HG03520 (cell line): ENCODE measurements at regions not wholly inside any gene's neighbourhood (a gene's known extent, or its start where the extent isn't known, plus 50 kb on each side); places are given as distances from the start of the nearest gene placed in this dataset.
"Not testable (repeated sequence)": the region's sequence is repeated elsewhere in the genome, so short reads cannot be mapped to it uniquely, and the experiment has no call there.

Experiments used
- ATAC-seq: cut with Tn5 transposase; IDR thresholded peaks from one replicate; pipeline ENCODE4 v1.9.1; 2021; ENCODE audit warnings: mild to moderate bottlenecking, moderate library complexity; ENCODE audit not compliant: unreplicated experiment

DNA sequence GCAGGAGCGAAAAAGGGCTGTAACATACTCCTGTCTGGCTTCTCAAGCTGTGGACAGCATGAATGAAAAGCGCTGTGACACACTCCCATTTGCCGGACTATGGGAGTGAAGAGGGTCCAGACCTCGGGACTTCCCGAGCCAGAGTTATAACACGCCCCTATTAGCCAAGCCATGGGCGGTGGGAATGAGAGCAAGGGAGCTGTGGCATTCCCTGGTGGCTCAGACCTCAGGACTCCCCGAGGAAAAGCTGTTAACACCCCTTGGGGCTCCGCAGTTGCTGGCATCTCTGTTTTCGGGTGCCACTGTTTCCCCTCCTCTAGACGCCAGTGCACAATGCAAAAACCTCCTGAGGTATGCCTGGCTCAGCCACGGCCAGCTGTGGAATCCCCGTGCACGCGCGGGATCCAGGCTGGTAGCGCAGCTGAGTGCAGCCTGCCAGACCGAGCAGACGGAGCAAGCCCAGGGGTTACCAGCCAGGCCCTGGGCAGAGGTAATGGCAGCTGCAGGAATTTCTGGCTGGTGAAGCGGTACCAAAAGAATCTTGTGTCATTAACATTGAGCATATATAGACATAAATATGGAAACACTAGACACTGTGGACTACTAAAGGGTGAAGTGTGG, 1534.6 kb upstream of the PRR20A start:
- ATAC-seq: no peak

DNA sequence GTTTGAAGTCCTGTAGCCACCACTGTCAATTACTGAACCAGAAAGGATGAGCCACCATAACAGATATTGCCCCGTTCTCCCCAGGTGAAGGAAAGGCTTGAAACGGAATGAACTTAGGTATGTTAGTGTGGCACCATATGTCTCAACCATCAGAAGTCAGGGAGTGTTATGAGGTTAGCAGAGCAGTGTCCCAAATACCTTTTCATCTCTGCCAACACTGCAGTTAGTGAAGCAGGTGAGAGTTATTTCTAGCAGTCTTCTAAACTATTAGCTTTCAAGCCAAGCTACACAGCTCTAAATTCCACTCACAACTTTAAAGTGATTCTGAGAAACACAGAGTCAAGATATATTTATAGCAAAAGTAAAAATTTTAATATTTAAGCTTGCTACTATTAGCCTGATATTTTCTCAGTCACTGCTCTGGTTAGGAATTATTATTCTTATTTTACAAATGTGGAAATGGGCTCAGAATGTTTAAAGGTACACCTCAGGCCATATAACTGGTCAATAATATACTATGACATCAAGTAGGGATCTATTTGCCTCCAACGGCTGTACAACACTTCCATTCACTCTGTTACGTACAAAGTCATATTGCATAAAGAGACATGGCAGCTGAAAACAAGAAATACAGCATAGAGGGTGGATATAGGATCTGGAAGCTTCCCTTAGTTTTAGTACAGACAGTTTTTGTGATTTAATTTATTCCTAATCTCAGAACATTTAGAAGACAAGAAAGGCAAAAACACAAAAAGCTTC, 1527.1 kb upstream of the PRR20A start:
- no peak for ATAC-seq

DNA sequence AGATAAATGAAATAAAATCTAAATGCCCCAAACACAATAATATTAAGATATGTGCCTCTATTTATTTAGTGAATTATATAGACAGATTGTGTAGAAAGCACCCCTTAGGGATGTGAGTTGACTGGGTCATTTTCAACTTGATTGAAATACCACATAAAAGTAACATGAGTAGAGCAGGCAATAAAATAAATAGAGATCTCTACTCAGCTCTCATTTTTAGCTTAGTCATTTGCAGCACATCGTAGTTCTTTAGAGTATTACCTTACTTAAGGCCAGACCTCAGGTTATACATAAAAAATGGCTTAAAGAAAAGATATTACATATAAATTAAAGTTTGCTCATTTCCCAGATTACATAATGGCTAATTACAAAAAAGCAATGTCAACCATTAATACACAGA, 1525.6 kb upstream of the PRR20A start:
- ATAC-seq: no peak

DNA sequence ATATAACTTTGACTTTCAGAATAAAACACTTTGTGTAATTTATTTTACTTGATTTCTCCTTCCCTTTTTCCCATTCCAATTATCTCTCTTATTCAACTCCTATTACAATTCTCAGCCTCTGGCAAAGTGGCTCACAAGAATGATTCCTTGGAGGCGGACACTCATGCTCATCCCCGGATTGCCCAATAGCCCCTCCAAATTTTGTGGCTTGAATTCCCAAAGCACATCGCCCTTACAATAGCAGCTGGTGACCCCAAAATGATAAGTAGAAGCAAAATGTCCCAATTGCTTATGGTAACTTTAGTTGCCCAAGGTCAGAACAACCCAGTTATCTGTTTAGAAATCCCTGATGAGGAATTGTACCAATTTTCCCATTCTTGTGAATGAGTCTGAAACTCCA, 1523.5 kb upstream of the PRR20A start:
- no peak for ATAC-seq

DNA sequence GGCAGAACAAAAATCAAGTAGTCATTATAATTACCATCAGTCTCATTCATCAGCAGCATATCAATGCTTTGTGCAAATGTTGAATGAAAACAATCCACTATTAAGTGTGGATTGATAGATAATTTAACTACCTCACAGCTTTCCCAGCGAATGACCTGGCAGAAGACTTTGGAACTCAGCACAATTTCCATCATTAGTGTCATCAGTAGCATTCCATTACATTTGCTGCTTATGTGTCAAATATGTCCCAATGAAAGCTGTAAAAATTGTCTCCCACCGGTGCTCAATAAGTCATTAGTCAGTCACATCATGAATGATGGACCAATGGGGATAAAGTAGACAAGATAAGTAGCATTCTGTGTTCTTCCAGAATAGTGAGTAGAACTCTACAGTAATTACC, 1513.5 kb upstream of the PRR20A start:
- no peak for ATAC-seq

DNA sequence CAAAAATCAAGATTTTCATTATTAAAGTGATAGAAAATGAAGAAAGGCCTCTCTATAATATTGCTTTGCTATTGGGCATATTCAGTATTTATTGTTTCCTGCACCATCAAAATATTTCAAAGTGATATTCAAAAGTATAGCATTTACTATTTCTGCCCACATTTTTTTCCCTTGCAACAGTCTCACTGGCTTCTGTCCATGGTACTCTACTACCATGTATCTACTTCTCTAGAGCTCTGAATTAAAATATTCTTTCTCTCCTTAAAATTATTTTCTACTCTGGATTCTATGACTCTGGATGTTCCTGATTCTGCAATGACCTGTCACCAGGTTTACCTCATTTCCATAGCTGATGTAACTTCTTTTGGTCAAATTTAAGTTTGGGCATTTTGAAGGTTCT, 1508.3 kb upstream of the PRR20A start:
- ATAC-seq: no peak

DNA sequence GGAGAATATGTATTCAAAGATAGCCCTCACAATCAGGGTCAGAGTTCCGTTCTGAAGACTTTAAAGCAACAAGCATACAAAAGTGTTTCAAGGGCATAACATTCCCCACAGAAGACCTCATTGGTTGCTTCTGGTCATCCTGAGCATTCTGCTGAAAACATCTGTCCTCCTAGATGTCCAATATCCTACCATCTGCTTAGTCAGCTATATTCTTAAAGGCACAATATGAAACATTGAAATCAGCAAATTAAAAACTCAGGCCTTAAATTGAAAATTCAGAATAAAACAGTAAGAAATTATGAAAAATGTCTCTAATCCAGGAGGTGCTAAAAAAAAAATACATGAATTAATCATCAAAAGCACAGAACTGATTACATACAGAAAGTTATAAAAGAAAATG, 1491.2 kb upstream of the PRR20A start:
- ATAC-seq: no peak

DNA sequence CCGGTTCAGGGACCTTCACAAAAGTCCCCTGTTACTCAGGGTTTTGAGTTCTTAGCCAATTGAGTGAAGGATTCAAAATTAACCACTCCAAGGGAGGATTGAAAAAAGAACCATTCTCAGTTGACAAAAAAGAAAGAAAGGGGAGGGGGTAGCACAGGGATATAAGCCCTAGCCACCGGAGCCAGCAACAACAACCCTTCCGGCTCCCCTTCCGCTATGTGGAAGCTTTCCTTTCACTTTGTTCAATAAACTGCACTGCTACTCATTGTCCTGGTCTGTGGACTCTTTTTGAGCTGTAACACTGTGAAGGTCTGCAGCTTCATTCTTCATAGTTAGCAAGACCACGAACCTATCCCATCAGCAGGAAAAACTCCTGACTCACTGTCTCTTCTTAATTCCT, 1488.1 kb upstream of the PRR20A start:
- ATAC-seq: no peak

DNA sequence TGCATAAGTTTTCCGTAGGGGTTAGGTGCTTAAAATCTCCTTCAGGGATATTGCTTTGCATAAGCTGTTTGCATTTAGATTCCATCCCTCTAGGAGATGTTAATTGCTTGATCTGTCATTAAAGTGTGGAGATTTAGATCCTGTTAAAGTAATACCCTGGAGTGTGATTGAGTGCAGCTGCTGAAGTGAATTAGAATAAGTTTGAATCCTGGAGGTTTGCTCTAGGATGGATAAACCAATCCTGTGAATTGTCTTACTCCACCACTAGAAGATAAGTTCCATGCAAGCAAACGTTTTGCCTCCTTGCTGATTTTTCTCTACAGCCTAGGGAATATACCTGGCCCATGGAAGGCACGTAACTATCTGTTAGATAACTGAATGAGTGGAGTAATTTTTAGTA, 1487.2 kb upstream of the PRR20A start:
- ATAC-seq: no peak

DNA sequence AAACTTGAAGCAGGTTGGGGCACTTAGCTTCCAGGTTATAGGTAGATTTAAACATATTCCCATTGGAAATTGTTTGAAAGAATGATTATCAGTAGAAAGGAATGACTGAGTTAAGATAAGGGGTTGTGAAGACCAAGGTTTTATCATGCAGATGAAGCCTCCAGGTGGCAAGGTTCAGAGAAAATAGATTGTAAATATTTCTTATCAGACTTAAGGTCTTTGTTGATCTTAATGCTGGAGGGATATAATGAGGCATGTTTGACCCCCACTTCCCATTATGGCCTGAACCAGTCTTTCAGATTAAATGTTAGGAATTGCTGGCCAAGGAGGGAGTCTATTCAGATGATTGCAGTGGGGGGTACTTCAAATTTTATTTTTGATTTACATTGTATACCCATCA, 1486.5 kb upstream of the PRR20A start:
- no peak for ATAC-seq

DNA sequence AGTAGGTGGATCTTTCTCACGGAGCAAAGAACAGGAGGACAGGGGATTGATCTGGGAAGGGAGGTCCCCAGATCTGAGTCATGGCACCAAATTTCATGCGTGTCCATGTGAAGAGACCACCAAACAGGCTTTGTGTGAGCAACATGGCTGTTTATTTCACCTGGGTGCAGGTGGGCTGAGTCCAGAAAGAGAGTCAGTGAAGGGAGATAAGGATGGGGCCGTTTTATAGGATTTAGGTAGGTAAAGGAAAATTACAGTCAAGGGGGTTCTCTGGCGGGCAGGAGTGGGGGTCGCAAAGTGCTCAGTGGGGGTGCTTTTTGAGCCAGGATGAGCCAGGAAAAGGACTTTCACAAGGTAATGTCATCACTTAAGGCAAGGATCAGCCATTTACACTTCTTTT, 1480.5 kb upstream of the PRR20A start:
- not testable (repeated sequence) for ATAC-seq

DNA sequence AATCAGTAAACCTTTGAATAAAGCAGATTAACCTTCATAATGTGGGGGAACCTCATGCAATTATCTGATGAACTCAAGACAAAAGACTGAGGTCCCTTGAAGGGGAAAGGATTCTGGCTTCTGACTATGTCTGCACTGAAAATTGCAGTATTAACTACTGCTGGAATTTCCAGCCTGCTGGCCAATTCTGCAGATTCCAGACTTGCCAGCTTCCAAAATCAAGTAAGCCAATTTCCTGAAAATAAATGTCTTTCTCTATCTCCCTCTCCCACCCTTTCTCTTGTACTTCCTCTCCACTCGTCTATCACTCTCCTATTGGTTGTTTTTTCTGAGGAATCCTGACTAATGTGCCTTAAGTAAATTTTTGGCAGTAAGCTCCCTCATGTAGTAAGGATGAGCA, 1479.9 kb upstream of the PRR20A start:
- no peak for ATAC-seq

DNA sequence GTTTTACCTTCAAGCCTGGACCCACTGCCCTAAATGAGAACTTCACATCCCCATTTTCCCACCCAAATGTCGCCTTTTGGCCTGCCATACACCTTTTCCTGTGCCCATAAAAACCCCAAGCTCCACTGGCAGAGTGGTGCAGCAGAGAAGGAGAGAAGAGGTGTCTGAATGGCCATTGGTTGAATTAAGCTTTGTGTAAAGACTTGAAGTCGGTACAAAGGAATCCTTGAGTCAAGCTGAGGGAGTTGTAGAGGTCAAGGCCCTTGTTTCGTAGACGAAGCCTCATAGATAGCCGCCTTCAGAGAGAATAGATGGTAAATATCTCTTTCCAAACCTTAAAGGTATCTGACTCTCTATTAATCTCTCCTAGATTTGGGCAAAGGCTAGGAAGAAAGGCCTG, 1479.2 kb upstream of the PRR20A start:
- ATAC-seq: no peak

DNA sequence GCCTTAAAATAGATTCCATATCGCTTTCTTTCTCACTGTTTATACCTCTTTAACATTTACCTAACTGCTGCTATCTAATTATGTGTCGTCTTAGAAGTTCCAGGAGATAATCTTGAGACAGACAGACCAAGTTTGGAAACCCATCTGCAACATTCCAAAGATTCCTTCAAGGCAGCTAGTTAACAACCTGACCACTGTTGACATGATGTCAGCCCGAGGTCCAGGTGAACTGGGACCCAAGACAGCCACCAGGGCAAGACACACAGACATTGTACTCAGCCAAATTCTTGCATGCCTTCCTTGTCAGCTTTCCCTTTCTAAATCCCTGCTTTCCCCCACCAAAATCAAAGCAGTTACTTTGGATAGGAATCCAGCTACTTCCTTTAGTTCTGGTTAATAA, 1476.5 kb upstream of the PRR20A start:
- ATAC-seq: no peak

DNA sequence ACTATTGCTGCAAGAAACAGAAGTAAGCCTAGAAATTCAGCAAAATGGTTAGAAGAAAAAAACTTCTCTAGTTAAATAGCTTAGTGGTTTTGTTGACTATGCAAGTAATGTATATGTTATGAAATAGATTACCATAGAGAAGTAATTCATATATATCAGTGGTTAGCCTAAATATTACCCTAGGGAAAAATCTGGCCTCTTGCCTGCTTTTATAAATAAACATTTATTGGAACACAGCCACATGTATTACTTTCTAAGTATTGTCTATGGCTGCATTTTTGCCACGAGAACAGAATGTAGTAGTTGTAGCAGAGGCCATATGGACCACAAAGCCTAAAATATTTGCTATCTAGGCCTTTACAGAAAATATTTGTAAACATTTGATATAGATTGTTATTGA, 1471.7 kb upstream of the PRR20A start:
- ATAC-seq: no peak

DNA sequence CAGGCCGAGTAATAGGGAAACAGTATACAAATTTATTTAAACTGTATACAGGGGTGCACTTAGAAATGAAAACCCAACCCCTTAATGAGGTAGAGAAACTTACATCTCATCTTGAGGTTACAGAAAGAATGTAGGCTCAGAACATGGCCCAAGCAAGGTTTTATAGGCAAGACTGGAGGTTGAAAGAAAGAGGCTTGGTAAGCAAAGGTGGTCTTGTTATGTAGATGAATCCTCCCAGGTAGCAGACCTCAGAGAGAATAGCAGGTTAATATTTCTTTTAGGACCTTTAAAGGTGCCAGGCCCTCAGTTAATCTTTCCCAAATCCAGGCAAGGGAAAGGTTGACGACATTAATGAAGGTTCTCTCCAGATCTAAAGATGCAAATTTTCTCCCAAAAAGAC, 1466.8 kb upstream of the PRR20A start:
- no peak for ATAC-seq

DNA sequence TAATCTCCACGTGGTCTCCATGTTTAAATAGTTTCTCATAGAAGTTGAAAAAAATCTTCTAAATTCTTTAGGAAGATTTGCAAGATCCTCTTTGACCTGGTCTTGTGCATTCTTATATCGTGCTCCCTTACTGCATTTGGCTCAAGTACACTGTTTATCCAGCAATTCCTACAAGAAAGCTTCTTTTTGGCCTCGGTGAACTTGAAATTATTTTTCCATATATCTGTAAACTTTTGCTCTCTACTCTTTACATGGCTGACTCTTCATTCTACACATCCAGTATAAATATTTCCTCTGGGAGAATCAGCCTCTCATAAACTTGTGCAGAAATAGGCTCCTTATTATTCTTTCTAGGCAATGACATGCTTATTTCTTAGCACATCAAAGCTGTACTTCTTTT, 1457.9 kb upstream of the PRR20A start:
- ATAC-seq: no peak

DNA sequence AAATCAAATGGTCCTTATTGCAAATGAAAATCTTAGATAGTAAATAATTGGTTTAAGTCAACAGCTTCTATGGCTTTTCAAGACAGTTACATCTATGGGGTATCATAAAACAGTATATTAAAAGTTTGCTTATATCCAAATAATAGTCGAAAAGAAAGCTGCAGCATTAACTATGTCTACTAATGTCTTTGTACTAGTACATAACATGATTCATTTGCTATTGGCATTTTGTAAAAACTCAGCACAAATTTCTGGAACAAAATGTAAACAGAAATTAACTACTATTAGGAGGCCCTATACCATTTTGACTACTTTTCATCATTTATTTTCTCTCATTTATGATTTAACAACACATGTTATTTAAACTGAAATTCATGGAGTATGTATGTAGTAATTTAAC, 1435.2 kb upstream of the PRR20A start:
- ATAC-seq: no peak

DNA sequence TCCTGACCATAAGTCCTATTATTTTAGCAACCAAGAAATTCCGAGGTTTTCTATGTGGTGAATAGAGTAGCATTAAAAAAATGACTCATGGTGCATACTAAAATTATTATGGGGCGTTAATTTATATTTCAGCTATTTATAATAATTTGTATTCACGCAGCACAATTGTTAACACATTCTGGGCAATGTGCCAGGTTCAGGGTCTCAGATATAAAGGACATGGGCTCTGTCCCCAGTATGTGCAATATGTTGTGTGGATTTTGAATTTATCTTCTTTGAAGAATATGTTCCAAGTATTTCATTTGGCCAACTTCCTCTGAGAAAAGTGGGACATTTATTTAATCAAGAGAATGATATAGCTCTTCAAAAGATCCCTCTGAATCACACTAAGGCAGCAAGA, 1434.7 kb upstream of the PRR20A start:
- ATAC-seq: no peak

DNA sequence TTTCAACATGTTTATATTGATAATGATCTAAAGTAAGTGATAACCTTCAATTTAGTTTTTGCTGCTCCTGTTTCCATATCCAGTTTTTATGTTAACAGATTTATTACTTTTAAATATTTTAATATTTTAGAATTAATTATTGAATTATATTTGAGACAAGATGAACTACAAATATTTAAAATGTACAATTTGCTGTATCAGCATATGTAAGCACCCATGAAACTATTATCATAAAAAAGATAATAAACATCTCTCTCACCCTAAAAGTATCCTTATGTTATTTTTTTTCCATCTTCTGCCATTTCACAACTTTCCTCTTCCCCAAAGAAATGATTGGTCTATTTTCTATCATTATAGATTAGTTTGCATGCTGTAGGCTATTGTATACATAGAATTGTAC, 1426.6 kb upstream of the PRR20A start:
- ATAC-seq: no peak

DNA sequence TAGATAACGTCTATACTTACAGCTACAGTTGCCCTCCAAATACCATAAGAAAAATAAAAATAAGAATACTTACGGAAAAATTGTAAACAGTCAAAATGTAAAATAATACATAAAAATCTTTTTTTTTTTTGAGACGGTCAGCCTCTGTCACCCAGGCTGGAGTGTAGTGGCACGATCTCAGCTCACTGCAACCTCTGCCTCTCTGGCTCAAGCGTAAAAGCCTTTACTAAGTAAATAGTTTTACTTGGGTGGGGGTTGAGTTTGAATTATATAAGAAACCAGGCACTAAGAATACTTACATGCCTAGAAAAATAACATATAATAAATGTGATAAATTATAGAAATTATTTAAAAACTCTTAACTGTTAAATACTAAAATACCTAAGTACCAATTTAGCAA, 1413.0 kb upstream of the PRR20A start:
- ATAC-seq: no peak

DNA sequence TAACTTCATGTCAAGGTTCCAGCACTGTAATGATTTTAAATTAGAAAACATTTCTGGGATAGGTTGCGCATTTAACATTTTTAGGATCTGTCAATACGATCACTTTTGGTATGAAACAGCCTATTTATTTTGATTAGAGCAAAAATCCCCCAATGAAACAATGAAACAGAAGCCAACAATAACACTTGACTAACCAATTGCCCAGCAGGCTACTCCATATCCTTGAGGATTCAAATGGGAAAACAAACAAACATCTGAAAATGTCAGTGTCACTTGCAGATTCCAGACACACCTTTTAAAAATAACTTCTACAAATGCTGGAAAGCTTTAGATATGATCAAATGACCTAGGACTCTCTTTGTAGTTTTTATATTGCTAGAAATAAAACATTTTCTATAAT, 1412.5 kb upstream of the PRR20A start:
- no peak for ATAC-seq

DNA sequence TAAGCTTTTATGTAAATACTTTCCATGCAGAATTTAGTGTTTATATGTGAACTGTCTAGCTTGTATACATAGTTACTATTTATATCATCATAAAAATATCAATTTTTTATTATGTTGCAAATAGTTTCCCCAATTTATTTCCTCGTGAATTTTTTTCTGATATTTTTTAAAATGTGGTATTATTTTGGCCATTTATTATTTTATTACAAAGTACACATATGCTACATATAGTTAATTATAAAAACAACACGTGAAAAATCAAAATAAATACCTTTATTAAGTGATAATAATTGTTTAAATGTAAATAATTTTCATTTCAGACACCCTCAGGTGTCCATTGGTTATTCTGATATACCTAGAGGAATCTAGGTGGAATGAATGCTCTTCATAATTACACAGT, 1394.9 kb upstream of the PRR20A start:
- ATAC-seq: no peak
